MM.1S (cell line): ENCODE measurements at regions not wholly inside any gene's neighbourhood (a gene's known extent, or its start where the extent isn't known, plus 50 kb on each side); places are given as distances from the start of the nearest gene placed in this dataset.

ENCODE experiments used
- DNase-seq: peaks from one replicate; pipeline ENCODE4 v3.0.0-alpha.2; 2015
- H2AFZ ChIP-seq: fragments of 300-600 bp; sonication (generic); 2 replicates; pipeline ENCODE4 v1.6.0; 2016; ENCODE audit warnings: antibody characterized with exemption, low read length
- H3F3A ChIP-seq: fragments of 300-600 bp; sonication (generic); 2 replicates; pipeline ENCODE4 v1.6.1; 2016; ENCODE audit warnings: mild to moderate bottlenecking, antibody characterized with exemption, low read length, moderate library complexity, mixed read lengths; ENCODE audit not compliant: insufficient read depth
- H3K27ac ChIP-seq: fragments of 300-600 bp; sonication (generic); 2 replicates; pipeline ENCODE4 v1.5.1; 2016; ENCODE audit warnings: mild to moderate bottlenecking, low read length
- H3K27me3 ChIP-seq: fragments of 300-600 bp; sonication (generic); replicated peaks from 2 replicates; pipeline ENCODE4 v1.6.0; 2016; ENCODE audit warnings: low read length; ENCODE audit not compliant: insufficient read depth
- H3K36me3 ChIP-seq: fragments of 300-600 bp; sonication (generic); replicated peaks from 2 replicates; pipeline ENCODE4 v1.6.1; 2016; ENCODE audit warnings: mild to moderate bottlenecking, low read length, mixed read lengths; ENCODE audit not compliant: insufficient read depth
- H3K4me1 ChIP-seq: fragments of 300-600 bp; sonication (generic); 2 replicates; pipeline ENCODE4 v1.6.1; 2016; ENCODE audit warnings: low read length, mixed read lengths
- H3K4me2 ChIP-seq: fragments of 300-600 bp; sonication (generic); 2 replicates; pipeline ENCODE4 v1.6.0; 2016; ENCODE audit warnings: low read depth, low read length
- H3K4me3 ChIP-seq: fragments of 300-600 bp; sonication (generic); 2 replicates; pipeline ENCODE4 v1.5.1; 2016; ENCODE audit warnings: low read length, mixed read lengths
- H3K79me2 ChIP-seq: fragments of 300-600 bp; sonication (generic); 2 replicates; pipeline ENCODE4 v1.6.1; 2016; ENCODE audit warnings: mixed run types, low read length, mixed read lengths
- H3K9ac ChIP-seq: fragments of 300-600 bp; sonication (generic); 2 replicates; pipeline ENCODE4 v1.6.1; 2016; ENCODE audit warnings: low read length, mixed read lengths
- H3K9me2 ChIP-seq: fragments of 300-600 bp; sonication (generic); replicated peaks from 2 replicates; pipeline ENCODE4 v1.6.1; 2016; ENCODE audit warnings: mild to moderate bottlenecking, low read length, mixed read lengths; ENCODE audit not compliant: insufficient read depth
- H3K9me3 ChIP-seq: fragments of 300-600 bp; sonication (generic); replicated peaks from 2 replicates; pipeline ENCODE4 v1.6.1; 2016; ENCODE audit warnings: mild to moderate bottlenecking, low read length, mixed read lengths; ENCODE audit not compliant: insufficient read depth
- H4K20me1 ChIP-seq: fragments of 300-600 bp; sonication (generic); 2 replicates; pipeline ENCODE4 v1.6.1; 2016; ENCODE audit warnings: mild to moderate bottlenecking, low read length, moderate library complexity, mixed read lengths; ENCODE audit not compliant: insufficient read depth
- CTCF ChIP-seq: fragments of 300-600 bp; sonication (generic); IDR thresholded peaks from 2 replicates; pipeline ENCODE4 v1.5.1; 2016; ENCODE audit warnings: antibody characterized with exemption, low read length, mixed read lengths
- EZH2 ChIP-seq: fragments of 300-600 bp; sonication (generic); optimal IDR thresholded peaks from 2 replicates; pipeline ENCODE3; 2017; ENCODE audit warnings: low read depth, mild to moderate bottlenecking, antibody characterized with exemption, low read length, mixed read lengths
- EZH2phosphoT487 ChIP-seq: fragments of 300-600 bp; sonication (generic); IDR thresholded peaks from 2 replicates; pipeline ENCODE4 v1.6.1; 2018; ENCODE audit warnings: antibody characterized with exemption, low read length

GRCh38 chr6:80725156-80725930 is 618.9 kb downstream of the BCKDHB start:
- Histone ChIP-seq H3F3A (peaks cover 8% of the 10 kb centered on the region), H3K27ac (peak overlapping the region; percentile 82), H3K9me2 (no peaks in the 10 kb centered on the region), H3K36me3 (no peaks in the 10 kb centered on the region), H3K27me3 (no peaks in the 10 kb centered on the region), H3K9ac (peak overlapping the region; percentile 37; the same call in 1 of the 2 replicates), H4K20me1 (no peaks in the 10 kb centered on the region), H3K4me3 (peak overlapping the region; percentile 37), H2AFZ (peak overlapping the region; percentile 71), H3K4me2 (peak overlapping the region; percentile 76), H3K9me3 (no peaks in the 10 kb centered on the region), H3K4me1 (peaks cover 17% of the 10 kb centered on the region), H3K79me2 (no peaks in the 10 kb centered on the region)
- DNase-seq = peak; percentile 79
- TF ChIP-seq CTCF (no peak), EZH2 (no peak), EZH2phosphoT487 (no peak)

DNA sequence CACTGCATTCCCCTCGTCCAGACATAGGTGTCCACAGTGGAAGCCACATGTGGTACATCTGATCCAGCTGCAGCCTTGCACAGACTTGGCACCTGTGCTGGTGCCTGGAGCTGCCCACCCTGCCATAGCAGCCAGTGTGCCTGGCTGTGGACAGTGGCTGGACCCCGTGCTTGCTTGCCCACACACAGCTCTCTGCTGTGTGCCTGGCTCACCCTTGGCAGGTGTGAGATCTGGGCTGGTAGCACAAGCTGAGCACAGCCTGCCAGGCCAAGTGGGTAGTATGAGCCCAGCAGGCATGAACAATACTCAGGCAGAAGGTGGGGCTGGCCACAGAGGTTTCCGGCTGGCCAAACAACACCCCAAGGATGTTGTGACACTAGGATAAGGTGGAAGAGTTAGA is 614.4 kb downstream of the BCKDHB start:
- Histone ChIP-seq H3K36me3 (no peaks in the 10 kb centered on the region), H3K9me2 (no peaks in the 10 kb centered on the region), H2AFZ (no peak overlapping the region)

GRCh38 chr6:80714513-80714912 is 608.0 kb downstream of the BCKDHB start:
- no peaks in the 10 kb centered on the region for H4K20me1 ChIP-seq
- no peaks in the 10 kb centered on the region for H3K79me2 ChIP-seq
- no peak overlapping the region for H3K9ac ChIP-seq
- no peak for TF ChIP-seq EZH2
- TF ChIP-seq EZH2phosphoT487 = no peak
- no peak for TF ChIP-seq CTCF
- no peak overlapping the region for H2AFZ ChIP-seq
- no peaks in the 10 kb centered on the region for H3K27me3 ChIP-seq
- no peaks in the 10 kb centered on the region for H3K4me1 ChIP-seq
- H3K36me3 ChIP-seq = no peaks in the 10 kb centered on the region
- H3F3A ChIP-seq = no peaks in the 10 kb centered on the region
- no peaks in the 10 kb centered on the region for H3K9me2 ChIP-seq
- no peaks in the 10 kb centered on the region for H3K9me3 ChIP-seq
- no peak overlapping the region for H3K27ac ChIP-seq
- no peak for DNase-seq
- no peak overlapping the region for H3K4me2 ChIP-seq
- H3K4me3 ChIP-seq = no peak overlapping the region

More for the DNA sequence above, 614.4 kb downstream of the BCKDHB start:
- Histone ChIP-seq H3K4me1 (peaks cover 11% of the 10 kb centered on the region), H3K9me3 (no peaks in the 10 kb centered on the region), H3K9ac (no peak overlapping the region), H3K79me2 (no peaks in the 10 kb centered on the region), H4K20me1 (no peaks in the 10 kb centered on the region), H3K27me3 (no peaks in the 10 kb centered on the region), H3K4me3 (no peak overlapping the region), H3K27ac (no peak overlapping the region), H3F3A (peaks cover 8% of the 10 kb centered on the region), H3K4me2 (no peak overlapping the region)
- TF ChIP-seq EZH2phosphoT487 (no peak), CTCF (no peak), EZH2 (no peak)
- no peak for DNase-seq
